HepG2 (cell line): ENCODE measurements at regions not wholly inside any gene's neighbourhood (a gene's known extent, or its start where the extent isn't known, plus 50 kb on each side); places are given as distances from the start of the nearest gene placed in this dataset.

Source experiments
- ATM ChIP-seq: fragments of 450-650 bp; IDR thresholded peaks from 2 replicates; pipeline ENCODE4 v1.7.1; 2017; ENCODE audit warnings: mild to moderate bottlenecking, borderline replicate concordance
- BCL3 ChIP-seq: sonication (generic); formaldehyde crosslinking; IDR thresholded peaks from 2 replicates; pipeline ENCODE4 v1.5.1; 2020; ENCODE audit warnings: mild to moderate bottlenecking, missing genetic modification reagents, moderate library complexity
- BHLHE40 ChIP-seq: IDR thresholded peaks from 2 replicates; pipeline ENCODE4 v1.6.1; 2011; ENCODE audit warnings: low read length, improper control_type of control experiment
- CTCF ChIP-seq: sonication (generic); formaldehyde crosslinking; IDR thresholded peaks from 2 replicates; pipeline ENCODE4 v1.5.0; 2020; ENCODE audit warnings: mild to moderate bottlenecking, missing genetic modification reagents, moderate library complexity
- E2F1 ChIP-seq: sonication (generic); formaldehyde crosslinking; IDR thresholded peaks from 2 replicates; pipeline ENCODE4 v1.5.0; 2020; ENCODE audit warnings: missing genetic modification reagents
- ZBTB43 ChIP-seq: sonication (generic); formaldehyde crosslinking; conservative IDR thresholded peaks from 2 replicates; pipeline ENCODE4 v1.4.0; 2020; ENCODE audit warnings: missing genetic modification reagents
- ZNF121 ChIP-seq: sonication (generic); formaldehyde crosslinking; IDR thresholded peaks from 2 replicates; pipeline ENCODE4 v1.5.0; 2020; ENCODE audit warnings: mild to moderate bottlenecking, missing genetic modification reagents

- no peak for TF ChIP-seq ZBTB43
- no peak for TF ChIP-seq BCL3
- no peak for TF ChIP-seq CTCF (CRISPR knock-in tag)
- TF ChIP-seq E2F1 (CRISPR knock-in tag): no peak
- TF ChIP-seq BHLHE40: no peak
- TF ChIP-seq ZNF121 (CRISPR knock-in tag): no peak
- TF ChIP-seq ATM: no peak
Observed at GRCh38 chr3:159113221-159113875, 311.5 kb downstream of the MFSD1 start.
